Neural progenitor cell (in vitro differentiated cells): ENCODE measurements at regions not wholly inside any gene's neighbourhood (a gene's known extent, or its start where the extent isn't known, plus 50 kb on each side); places are given as distances from the start of the nearest gene placed in this dataset.

Experiments
- CTCF ChIP-seq: fragments of 200-600 bp; sonication (generic); IDR thresholded peaks from 2 replicates; pipeline ENCODE4 v1.5.1; 2017; ENCODE audit warnings: antibody characterized with exemption, mild to moderate bottlenecking
- EZH2phosphoT487 ChIP-seq: fragments of 200-600 bp; sonication (generic); IDR thresholded peaks from 2 replicates; pipeline ENCODE4 v1.6.1; 2017; ENCODE audit warnings: antibody characterized with exemption

GRCh38 chr10:83250396-83250795 lies 888.9 kb upstream of the GHITM start:
- TF ChIP-seq CTCF = no peak
- no peak for TF ChIP-seq EZH2phosphoT487
